ENCODE measurements at regions not wholly inside any gene's neighbourhood (a gene's known extent, or its start where the extent isn't known, plus 50 kb on each side); places are given as distances from the start of the nearest gene placed in this dataset.
"Not testable (repeated sequence)": the region's sequence is repeated elsewhere in the genome, so short reads cannot be mapped to it uniquely, and the experiment has no call there.

GRCh38 chr7:152523916-152524315, 88.1 kb upstream of the KMT2C start:
- 82% methylated on average over 14 of the region's 14 CpGs for WGBS
- H3K27ac ChIP-seq (ENCODE audit: low read depth): no peak overlapping the region
- no peaks in the 10 kb centered on the region for H3K36me3 ChIP-seq (ENCODE audit: insufficient read depth)
- no peaks in the 10 kb centered on the region for H3K4me1 ChIP-seq (ENCODE audit: insufficient read depth)
- no peak overlapping the region for H3K4me3 ChIP-seq (ENCODE audit: low read depth, low read length)
- no peak for DNase-seq (ENCODE audit: extremely low spot score)

DNA sequence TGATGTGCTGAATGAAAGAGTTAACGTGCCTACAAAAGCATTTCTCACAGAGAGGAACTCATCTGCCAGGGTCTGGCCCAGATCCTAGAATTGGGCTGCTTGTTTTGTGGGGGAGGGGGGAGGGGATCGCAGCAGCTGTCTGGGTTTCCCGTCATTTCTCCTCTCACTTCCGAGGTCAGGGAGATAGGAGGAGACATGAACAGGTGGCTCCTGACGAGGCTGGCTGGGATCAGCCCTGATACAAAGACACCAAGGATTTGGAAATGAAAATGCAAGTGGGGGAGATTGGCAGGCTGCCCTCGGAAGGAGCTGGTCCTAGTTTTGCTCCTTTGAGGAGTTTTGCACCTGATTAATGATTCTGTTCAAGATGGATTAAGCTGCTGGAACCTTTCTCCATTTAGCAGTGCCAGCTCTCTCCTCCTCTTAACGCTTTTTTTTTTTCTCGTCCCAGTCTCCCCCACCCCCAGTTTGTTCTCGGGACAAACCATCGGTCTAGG, 86.8 kb upstream of the KMT2C start:
- H3K4me1 ChIP-seq (ENCODE audit: insufficient read depth): no peaks in the 10 kb centered on the region
- peak overlapping the region; percentile 7 for H3K4me3 ChIP-seq (ENCODE audit: low read depth, low read length)
- WGBS: 6% methylated on average over 10 of the region's 10 CpGs
- H3K27ac ChIP-seq (ENCODE audit: low read depth): no peak overlapping the region
- no peak for DNase-seq (ENCODE audit: extremely low spot score)
- no peaks in the 10 kb centered on the region for H3K36me3 ChIP-seq (ENCODE audit: insufficient read depth)

GRCh38 chr7:152521420-152522337, 85.9 kb upstream of the KMT2C start:
- DNase-seq (ENCODE audit: extremely low spot score): no peak
- Histone ChIP-seq H3K4me3 (ENCODE audit: low read depth, low read length) (no peak overlapping the region), H3K27ac (ENCODE audit: low read depth) (no peak overlapping the region), H3K4me1 (ENCODE audit: insufficient read depth) (no peaks in the 10 kb centered on the region), H3K36me3 (ENCODE audit: insufficient read depth) (no peaks in the 10 kb centered on the region)
- 85% methylated on average over 11 of the region's 11 CpGs for WGBS

DNA sequence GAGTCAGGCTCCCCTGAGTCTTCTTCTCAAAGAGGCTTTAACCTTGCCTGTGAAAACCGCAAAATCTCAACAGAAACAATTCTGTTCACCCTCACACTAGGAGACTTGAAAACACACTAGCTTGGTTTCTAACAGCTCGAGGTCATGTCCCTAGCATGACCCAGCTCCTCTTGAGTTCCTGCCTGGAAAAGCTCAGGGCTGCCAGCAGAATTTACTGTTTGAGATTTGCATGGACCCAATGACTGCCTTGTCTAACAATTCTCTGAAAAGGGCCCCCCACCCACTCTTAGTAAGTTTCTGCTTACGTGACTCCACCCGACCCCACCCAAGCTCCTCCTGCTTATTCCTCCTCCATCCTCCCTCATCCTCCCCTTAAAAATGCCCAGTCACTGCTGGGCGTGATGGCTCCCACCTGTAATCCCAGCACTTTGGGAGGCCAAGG, 85.1 kb upstream of the KMT2C start:
- H3K27ac ChIP-seq (ENCODE audit: low read depth): no peak overlapping the region
- H3K4me3 ChIP-seq (ENCODE audit: low read depth, low read length): no peak overlapping the region
- 71% methylated on average over 5 of the region's 5 CpGs for WGBS
- no peaks in the 10 kb centered on the region for H3K4me1 ChIP-seq (ENCODE audit: insufficient read depth)
- DNase-seq (ENCODE audit: extremely low spot score): no peak
- no peaks in the 10 kb centered on the region for H3K36me3 ChIP-seq (ENCODE audit: insufficient read depth)

DNA sequence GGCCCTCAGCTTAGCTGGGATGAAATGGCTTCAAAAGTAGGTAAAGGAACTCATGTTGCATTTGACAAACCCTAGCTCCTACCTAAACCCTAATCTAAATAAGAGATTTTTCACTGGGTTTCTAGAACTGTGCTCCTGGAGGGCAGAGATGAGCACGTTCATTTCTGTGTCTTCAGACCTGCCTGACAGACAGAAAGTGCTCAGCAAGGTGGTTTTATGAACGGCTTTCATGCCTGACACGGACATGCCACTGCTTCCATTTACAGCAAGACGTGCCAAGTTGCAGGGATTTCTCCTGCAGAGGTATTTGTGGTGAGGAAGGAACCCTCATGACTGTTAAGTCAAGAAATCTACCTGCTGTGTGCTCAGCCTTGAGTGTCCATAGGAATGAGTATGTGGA, 83.5 kb upstream of the KMT2C start:
- no peak overlapping the region for H3K4me3 ChIP-seq (ENCODE audit: low read depth, low read length)
- no peak overlapping the region for H3K27ac ChIP-seq (ENCODE audit: low read depth)
- WGBS: 88% methylated on average over 4 of the region's 4 CpGs
- H3K4me1 ChIP-seq (ENCODE audit: insufficient read depth): no peaks in the 10 kb centered on the region
- no peak for DNase-seq (ENCODE audit: extremely low spot score)
- H3K36me3 ChIP-seq (ENCODE audit: insufficient read depth): no peaks in the 10 kb centered on the region

DNA sequence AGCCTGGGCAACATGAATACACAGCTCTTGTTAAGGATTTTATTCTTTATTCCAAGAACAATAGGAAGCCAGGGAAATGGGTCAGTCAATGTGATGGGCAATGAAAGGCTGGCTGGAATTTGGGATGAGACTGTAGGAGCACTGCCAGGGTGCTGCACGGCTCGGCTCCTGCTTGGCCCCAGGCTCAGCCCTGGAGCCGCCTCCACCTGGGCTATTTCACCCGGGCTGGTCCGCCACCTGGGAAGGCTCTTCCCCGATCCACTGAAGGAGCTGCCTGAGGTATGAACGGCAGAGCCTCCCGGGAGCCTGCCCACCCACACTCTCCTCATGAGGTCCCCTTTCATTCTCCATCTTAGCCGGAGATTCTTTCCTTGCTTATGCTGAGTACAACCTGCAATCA, 80.4 kb upstream of the KMT2C start:
- Histone ChIP-seq H3K36me3 (ENCODE audit: insufficient read depth) (no peaks in the 10 kb centered on the region), H3K27ac (ENCODE audit: low read depth) (no peak overlapping the region), H3K4me1 (ENCODE audit: insufficient read depth) (no peaks in the 10 kb centered on the region), H3K4me3 (ENCODE audit: low read depth, low read length) (no peak overlapping the region)
- WGBS: 90% methylated on average over 9 of the region's 9 CpGs
- no peak for DNase-seq (ENCODE audit: extremely low spot score)

- DNase-seq (ENCODE audit: extremely low spot score); H3K4me1 ChIP-seq (ENCODE audit: insufficient read depth): not testable (repeated sequence)
- WGBS: 95% methylated on average over 25 of the region's 25 CpGs
These were observed 79.6 kb upstream of the KMT2C start for GRCh38 chr7:152515266-152515950.

DNA sequence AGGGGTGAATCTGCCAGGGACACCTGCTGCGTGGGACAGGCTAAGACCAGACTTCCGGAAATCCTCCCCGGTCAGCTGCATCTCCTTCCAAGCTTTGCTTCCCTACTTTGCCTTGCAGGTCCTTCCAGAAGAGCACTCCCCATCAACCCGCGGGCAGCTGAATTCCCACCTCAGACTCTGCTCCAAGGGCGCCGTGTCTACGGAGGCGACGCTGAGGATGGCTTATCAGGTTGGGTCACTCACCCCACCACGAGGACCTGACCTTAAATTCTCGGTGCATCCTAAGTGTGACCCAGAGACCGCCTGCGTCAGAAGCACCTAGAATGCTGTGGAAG, 78.9 kb upstream of the KMT2C start:
- no peak for DNase-seq (ENCODE audit: extremely low spot score)
- Histone ChIP-seq H3K36me3 (ENCODE audit: insufficient read depth) (no peaks in the 10 kb centered on the region), H3K4me1 (ENCODE audit: insufficient read depth) (no peaks in the 10 kb centered on the region), H3K27ac (ENCODE audit: low read depth) (no peak overlapping the region), H3K4me3 (ENCODE audit: low read depth, low read length) (no peak overlapping the region)
- WGBS: 93% methylated on average over 14 of the region's 14 CpGs

More at GRCh38 chr7:152515266-152515950, 79.6 kb upstream of the KMT2C start:
- H3K36me3 ChIP-seq (ENCODE audit: insufficient read depth); H3K27ac ChIP-seq (ENCODE audit: low read depth); H3K4me3 ChIP-seq (ENCODE audit: low read depth, low read length): not testable (repeated sequence)

DNA sequence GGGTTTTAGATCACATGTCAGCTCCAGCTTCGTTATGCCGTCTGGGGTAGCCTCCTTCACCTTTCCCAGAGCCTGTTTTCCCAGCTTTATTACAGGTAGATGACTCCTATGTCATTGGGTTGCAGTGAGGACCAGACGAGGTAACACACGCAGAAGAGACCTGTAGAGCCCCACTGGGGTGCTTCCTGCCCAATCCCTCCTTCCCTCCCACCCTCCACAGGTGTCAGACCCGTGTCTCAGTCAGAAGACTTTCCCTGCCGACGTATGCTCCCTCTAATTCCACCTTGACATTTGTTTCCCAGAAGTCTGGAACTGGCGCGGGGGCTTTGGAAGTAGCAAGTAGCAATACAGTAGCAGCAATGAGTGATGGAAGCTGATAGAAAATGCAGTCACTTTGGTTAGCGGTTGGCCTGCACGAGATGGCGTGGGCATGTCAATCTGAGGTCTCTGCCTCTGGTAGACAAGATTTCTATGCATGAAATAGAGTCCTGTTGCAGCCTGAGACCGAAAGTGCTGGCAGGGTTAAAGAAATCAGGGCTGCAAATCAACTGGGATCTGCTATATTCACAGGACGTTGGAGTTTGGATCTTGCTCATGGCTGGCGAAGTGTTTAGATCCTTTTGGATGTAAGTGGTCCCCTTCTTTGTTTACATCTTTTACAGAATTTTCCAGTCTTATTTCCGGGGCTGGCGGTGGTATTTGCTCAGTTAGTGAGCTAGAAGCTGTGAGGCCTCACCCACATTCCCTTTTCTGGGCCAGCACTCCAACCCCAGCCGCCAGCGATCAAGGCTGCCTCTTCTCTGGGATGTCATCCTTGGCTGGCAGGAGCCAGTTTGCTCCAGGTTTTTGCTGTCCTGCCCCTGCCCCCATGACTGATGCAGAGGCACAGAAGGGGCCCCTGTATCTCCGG, 78.3 kb upstream of the KMT2C start:
- Histone ChIP-seq H3K4me3 (ENCODE audit: low read depth, low read length) (no peak overlapping the region), H3K36me3 (ENCODE audit: insufficient read depth) (no peaks in the 10 kb centered on the region), H3K27ac (ENCODE audit: low read depth) (no peak overlapping the region), H3K4me1 (ENCODE audit: insufficient read depth) (no peaks in the 10 kb centered on the region)
- WGBS: 72% methylated on average over 20 of the region's 20 CpGs
- DNase-seq (ENCODE audit: extremely low spot score): no peak

DNA sequence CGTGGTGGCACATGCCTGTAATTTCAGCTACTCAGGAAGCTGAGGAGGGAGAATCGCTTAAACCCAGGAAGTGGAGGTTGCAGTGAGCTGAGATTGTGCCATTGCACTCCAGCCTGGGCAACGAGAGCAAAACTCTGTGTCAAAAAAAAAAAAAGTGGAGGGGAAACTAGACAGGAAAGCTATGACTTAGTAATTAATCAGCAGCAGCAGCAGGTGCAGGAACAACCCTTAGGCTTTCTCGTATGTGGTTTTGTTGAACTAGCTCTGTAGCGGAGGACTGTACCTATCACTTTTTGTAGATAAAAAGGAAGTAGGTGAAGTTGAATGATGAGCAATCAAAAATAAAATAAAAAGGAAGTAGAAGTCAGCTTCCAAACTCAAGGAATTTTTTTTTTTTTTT, 76.9 kb upstream of the KMT2C start:
- DNase-seq (ENCODE audit: extremely low spot score): no peak
- Histone ChIP-seq H3K4me1 (ENCODE audit: insufficient read depth) (no peaks in the 10 kb centered on the region), H3K27ac (ENCODE audit: low read depth) (no peak overlapping the region), H3K4me3 (ENCODE audit: low read depth, low read length) (no peak overlapping the region), H3K36me3 (ENCODE audit: insufficient read depth) (no peaks in the 10 kb centered on the region)
- 63% methylated on average over 5 of the region's 5 CpGs for WGBS

DNA sequence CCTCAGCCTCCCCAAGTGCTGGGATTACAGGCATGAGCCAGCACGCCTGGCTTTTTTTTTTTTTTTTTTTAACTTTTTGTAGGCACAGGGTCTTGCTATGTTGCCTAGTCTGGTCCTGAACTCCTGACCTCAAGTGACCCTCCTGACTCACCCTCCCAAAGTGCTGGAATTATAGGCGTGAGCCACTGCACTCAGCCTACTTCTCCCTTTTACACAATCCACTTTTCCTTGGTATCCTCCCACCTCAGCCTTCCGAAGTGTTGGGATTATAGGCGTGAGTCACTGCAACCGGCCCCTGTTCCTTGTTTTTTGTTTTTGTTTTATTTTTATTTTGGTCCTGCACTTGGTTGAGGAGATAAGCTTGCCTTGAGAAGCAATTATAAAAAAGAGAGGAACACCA, 75.9 kb upstream of the KMT2C start:
- no peaks in the 10 kb centered on the region for H3K4me1 ChIP-seq (ENCODE audit: insufficient read depth)
- no peak overlapping the region for H3K27ac ChIP-seq (ENCODE audit: low read depth)
- DNase-seq (ENCODE audit: extremely low spot score): no peak
- no peak overlapping the region for H3K4me3 ChIP-seq (ENCODE audit: low read depth, low read length)
- WGBS: 83% methylated on average over 5 of the region's 5 CpGs
- no peaks in the 10 kb centered on the region for H3K36me3 ChIP-seq (ENCODE audit: insufficient read depth)

- Histone ChIP-seq H3K27ac (ENCODE audit: low read depth) (no peak overlapping the region), H3K36me3 (ENCODE audit: insufficient read depth) (no peaks in the 10 kb centered on the region), H3K4me1 (ENCODE audit: insufficient read depth) (no peaks in the 10 kb centered on the region), H3K4me3 (ENCODE audit: low read depth, low read length) (no peak overlapping the region)
- no peak for DNase-seq (ENCODE audit: extremely low spot score)
These were observed 72.9 kb upstream of the KMT2C start for GRCh38 chr7:152508701-152509100.

- 92% methylated on average over 2 of the region's 2 CpGs for WGBS
These were observed 69.8 kb upstream of the KMT2C start for GRCh38 chr7:152505606-152506005.

More at GRCh38 chr7:152505606-152506005, 69.8 kb upstream of the KMT2C start:
- Histone ChIP-seq H3K36me3 (ENCODE audit: insufficient read depth) (no peaks in the 10 kb centered on the region), H3K4me3 (ENCODE audit: low read depth, low read length) (no peak overlapping the region), H3K27ac (ENCODE audit: low read depth) (no peak overlapping the region), H3K4me1 (ENCODE audit: insufficient read depth) (no peaks in the 10 kb centered on the region)
- DNase-seq (ENCODE audit: extremely low spot score): no peak

Measured in urinary bladder (tissue), 3 donors.